CD4-positive, alpha-beta T cell treated with Interleukin-17A for 1 hour (primary cell): ENCODE measurements at regions not wholly inside any gene's neighbourhood (a gene's known extent, or its start where the extent isn't known, plus 50 kb on each side); places are given as distances from the start of the nearest gene placed in this dataset.

Experiments used
- DNase-seq: peaks from one replicate; pipeline ENCODE4 v3.0.0-alpha.2; 2020

DNA sequence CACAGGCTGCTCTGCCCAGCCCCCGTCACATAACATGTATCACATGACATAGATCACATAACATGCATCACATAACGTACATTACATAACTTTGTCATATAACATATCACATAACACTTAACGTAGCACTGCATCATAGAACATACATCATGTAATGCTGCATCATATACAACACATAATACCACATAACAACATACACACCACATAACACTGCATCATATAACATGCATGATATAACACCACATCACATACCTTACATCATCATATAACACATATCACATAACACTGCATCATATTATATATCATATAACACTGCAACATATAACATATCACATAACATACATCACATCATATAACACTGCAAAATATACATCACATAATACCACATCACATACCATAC is 83.8 kb downstream of the AXIN2 start:
- DNase-seq: no peak

- no peak for DNase-seq
Measured at GRCh38 chr17:65474660-65475059, 86.8 kb downstream of the AXIN2 start.

DNA sequence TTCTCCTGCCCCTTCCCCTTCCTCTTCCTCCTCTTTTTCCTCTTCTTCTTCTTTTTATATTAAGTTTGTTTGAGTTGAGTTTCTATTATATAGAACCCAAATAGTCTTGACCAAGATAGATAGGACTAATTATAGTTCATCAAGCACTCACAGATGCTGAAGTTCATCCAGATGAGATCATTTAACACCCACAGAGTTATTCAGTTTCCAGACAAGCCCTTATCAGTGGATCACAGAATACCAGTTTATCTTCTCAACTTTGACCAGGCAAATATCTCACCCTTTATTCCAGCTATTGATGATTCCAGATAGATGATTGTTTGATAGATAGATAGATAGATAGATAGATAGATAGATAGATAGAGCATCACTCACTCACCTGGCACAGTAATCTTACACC is 87.5 kb downstream of the AXIN2 start:
- DNase-seq: no peak

- no peak for DNase-seq
Measured at GRCh38 chr17:65473363-65473762, 88.1 kb downstream of the AXIN2 start.

- no peak for DNase-seq
Measured at GRCh38 chr17:65472666-65473309, 88.7 kb downstream of the AXIN2 start.

- no peak for DNase-seq
Measured at GRCh38 chr17:65470783-65471182, 90.7 kb downstream of the AXIN2 start.

- no peak for DNase-seq
Measured at GRCh38 chr17:65468321-65468720, 93.1 kb downstream of the AXIN2 start.

GRCh38 chr17:65467156-65467555 is 94.3 kb downstream of the AXIN2 start:
- no peak for DNase-seq

DNA sequence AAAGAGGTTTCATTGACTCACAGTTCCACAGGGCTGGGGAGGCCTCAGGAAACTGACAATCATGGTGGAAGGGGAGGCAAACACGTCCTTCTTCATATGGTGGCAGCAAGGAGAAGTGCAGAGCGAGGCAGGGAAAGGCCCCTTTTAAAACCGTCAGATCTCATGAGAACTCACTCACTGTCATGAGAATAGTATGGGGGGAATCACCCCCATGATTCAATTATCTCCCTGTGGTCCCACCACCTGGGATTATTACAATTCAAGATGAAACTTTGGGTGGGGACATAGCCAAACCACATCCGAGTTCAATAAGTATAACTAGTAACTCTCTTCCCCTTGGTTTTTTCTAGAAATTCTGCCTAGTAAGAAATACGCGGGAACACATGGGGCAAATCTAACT is 94.9 kb downstream of the AXIN2 start:
- DNase-seq: no peak

- no peak for DNase-seq
Measured at GRCh38 chr17:65463242-65463641, 98.2 kb downstream of the AXIN2 start.

DNA sequence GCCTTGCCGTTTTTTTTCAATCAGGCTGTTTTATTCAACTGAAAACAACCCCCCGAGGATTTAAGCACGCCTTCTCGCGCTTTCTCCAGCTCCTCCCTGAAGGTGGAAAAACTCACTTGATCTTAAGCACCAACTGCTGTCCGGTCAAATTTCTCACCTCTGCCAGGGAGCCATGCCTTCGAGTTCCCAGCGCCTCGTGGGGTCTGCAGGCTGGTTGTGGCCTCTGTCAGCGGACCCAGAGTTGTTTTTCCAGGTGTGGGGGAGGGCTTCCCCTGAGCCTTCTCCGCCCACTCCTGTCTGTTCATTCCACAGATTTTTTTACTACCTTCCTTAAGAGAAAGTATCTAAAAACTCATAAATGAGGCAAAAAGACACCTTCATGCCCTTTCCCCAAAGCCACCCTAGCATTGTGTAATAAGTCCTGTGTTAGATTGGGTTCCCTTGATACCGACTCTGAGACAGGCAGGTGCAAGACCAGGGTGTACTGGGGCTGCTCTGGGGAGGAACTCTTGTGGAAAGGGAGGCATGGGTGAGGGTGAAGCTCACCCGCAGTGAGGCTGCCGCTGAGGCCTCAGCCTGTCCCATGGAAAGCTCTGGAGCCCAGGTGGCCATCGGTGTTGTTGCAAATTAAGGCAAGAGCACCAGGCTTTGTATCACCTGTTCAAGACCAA is 101.6 kb downstream of the AXIN2 start:
- no peak for DNase-seq

- DNase-seq: no peak
Measured at GRCh38 chr17:65457635-65458257, 103.7 kb downstream of the AXIN2 start.

DNA sequence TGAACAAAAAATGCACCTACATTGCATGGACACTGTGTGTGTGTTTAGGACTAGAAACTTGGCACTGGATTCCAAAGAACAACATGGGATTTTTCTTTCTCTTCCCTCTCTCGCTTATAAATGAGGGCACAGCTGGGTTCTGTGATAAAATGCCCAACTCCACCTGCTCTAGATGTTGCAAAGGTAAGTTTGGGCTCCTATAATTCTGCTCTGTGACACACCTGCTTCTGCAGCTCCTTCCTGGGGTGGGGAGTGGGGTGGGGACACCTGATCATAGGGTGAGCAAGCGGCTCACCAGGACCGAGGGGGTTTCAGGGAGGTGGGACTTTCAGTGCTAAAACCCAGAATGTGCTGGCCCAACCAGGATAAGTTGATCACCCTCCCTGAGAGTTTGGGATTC is 104.3 kb downstream of the AXIN2 start:
- no peak for DNase-seq

DNA sequence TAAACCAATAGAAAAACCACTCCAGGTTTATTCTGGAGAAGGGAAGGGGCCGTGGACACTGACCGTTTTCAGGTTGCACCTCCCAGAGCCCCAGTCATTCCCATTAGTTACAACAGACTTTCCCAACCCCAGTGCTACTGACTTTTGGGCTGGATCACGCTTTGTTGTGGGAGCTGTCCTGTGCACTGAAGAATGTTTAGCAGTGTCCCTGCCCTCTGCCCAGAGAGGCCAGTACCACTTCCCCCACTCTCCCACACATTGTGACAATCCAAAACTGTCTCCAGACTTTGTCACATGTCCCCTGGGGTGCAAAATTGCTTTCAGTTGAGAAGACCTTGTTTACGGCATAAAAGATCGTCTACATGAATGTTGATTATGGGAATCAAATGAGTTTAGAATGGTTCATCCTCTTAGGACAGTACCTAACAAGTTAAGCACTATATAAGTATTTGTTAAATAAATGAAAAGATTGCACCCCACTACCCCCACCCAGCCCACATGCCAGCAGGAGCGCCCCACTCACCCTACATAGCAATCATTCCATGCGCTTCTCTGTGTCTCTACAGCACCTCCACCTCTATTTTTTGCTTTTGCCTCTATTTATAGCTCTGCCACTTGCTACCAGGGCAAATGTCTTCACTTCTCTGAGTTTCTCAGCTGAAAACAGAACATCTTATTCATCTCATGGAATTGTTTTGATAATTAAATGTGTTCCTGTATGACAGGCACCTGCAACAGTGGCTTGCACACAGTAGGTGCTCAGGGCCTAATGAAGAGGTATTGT is 104.9 kb downstream of the AXIN2 start:
- DNase-seq: no peak

DNA sequence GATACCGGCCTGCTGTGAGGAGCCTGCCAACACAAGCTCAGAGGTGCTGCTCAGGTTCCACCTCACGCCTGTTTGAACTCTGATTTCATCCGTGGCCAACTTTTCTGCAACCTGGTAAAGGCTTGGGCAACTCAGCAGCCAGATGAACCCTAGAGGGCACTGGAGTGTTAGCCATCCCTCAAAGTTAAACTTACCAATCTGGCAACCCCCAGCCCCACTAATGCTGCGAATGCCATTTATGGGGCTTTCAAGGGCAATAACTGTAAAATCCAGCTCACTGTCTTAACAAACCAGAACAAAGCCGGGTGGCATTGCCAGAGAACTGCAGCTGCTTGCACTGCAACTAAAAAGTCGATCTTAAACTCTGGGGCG is 105.5 kb downstream of the AXIN2 start:
- peak; percentile 34 for DNase-seq

DNA sequence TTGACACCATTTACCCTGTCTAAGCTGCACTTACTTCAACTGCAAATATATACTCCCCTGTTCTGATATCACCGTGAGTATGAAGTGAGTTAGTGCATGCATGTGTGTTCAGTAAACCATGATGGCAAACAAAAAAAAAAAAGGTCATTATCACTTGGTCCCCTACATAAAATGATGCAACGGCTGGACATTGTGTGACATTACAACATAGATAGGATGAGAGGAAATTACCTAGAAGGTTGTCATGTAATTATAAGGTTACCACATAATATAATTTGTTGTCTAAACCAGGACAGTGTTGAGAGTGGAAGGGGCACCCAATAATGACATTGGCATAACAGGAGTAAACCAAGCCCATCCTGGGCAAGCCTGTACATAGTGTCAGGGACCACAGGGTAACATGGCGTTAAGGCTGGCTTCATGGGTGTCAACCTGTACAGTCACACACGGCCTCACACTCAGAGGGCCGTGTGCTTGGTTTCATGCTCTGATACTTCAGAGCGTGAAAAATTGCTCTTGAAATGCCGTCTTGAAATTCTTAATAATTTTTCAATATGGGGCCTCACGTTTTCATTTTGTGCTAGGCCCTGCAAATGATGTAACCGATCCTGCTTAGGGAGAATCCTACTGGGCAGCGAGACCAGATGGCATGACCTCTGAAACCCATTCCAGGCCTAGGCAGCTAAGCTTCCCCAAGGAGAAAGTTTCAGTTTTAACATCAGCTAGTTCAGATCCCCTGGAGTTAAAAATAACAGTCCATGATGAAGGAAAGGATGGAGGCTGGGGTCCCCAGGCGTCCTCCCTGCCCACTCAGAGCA is 106.1 kb downstream of the AXIN2 start:
- DNase-seq: no peak

DNA sequence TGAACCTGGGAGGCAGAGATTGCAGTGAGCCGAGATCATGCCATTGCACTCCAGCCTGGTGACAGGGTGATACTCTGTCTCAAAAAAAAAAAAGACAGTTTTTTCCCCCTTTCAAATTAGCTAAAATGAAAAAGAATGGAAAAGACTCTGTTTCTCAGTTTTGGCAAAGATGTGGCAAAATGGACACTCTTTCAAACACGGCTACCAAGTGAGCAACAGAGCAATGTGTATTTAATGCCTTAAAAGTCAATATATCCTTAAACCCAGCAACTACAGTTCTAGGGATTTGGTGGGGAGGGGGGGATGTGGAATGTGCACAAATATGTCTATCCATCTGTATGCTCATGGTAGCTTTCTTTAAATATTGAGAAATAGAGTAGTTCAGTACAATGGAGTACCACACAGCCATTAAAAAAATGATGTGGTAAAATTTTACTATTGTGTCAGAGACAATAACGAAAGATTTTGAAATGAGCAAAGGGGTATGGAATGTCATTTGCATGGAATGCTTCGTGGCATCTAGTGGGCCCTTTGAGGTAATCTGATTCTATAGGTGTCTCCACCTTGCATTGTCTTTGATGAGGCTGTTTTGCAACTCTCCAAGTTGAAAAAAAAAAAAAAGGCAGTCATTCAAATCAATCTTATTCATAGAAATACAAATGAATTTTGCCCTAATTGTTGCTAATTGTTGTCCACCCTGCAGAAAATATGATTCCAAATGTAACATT is 108.1 kb downstream of the AXIN2 start:
- DNase-seq: no peak

DNA sequence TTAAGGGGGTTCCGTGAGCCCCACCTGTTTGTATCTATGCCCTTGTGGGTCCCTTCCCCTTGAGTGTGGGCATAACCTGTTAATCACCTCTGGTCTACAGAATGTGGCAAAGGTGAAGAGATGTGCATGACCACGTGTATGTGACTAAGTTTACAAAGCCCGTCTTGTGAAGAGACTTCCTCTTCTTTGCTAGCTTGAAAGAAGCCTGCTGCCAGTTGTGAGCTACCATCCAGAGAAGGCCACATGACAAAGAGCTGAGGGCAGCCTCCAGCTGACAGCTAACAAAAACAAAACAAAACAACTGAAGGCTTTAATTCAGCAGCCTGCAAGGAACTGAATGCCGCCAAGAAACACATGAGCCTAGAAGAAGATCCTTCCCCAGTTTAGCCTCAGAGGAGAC is 112.0 kb downstream of the AXIN2 start:
- DNase-seq: no peak

- DNase-seq: no peak
Measured at GRCh38 chr17:65447823-65448222, 113.6 kb downstream of the AXIN2 start.

DNA sequence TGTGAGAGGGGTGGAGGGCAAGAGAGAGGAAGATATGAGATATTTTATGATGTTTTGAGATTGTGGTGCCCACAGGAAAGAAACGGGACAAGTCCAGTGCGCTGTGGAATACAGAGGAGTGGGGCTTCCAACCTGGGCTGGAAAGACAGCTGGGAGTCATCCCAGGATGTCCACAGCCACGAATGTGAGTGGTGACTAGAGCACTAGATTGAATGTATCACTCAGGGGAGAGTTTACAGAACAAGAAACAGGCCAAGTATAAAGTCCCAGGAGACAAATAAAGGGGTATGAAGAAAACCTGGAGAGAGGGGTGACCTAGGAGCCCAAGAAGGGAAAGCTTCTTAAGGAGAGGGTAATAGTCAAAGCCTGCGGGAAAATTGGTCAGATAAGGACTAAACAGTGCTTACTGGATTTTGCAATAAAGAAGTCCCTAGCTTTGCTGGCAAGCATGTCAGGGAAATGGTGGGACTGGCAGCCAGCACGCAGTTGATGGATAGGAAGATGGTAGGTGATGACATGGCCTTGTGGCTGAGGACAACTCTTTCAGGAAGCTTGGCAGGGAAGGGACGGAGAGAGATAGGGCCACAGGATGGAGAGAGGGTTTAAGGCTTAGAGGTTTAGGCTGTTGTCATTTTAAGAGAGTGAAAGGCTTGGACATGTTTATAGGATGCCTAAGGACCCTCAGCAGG is 114.5 kb downstream of the AXIN2 start:
- DNase-seq: no peak

- DNase-seq: no peak
Measured at GRCh38 chr17:65446043-65446442, 115.4 kb downstream of the AXIN2 start.

DNA sequence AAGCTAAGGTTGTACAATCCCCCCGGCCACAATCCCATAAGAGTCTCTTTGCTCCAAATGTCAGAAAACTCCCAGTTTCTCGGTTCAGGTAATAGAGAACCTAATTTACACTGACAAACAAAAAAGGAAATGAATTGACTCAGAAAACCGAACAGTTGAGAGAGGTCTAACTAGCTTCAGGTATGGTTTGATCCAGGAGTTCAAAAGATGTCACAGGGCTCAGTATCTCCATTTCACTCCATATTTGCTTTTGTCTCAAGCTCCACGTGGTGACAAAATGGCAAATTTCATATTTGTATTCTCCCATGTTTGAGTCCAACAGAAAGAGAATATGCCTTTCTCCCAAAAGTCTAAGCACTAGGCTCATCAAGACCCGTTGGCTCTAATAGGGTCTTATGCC is 117.4 kb downstream of the AXIN2 start:
- DNase-seq: no peak
